Stomach (tissue), 4 donors: ENCODE measurements at regions not wholly inside any gene's neighbourhood (a gene's known extent, or its start where the extent isn't known, plus 50 kb on each side); places are given as distances from the start of the nearest gene placed in this dataset.

Source experiments
- EP300 ChIP-seq: sonication (generic); formaldehyde crosslinking; IDR thresholded peaks from one replicate; pipeline ENCODE4 v1.6.1; 2017; ENCODE audit warnings: antibody characterized with exemption
- POLR2A ChIP-seq, 4 donors: fragments of 450-650 bp; IDR thresholded peaks; one replicate each; pipeline ENCODE4 v1.6.1; 2016; ENCODE audit warnings: antibody characterized with exemption in 4 of 4, control low read depth in 2 of 4, mild to moderate bottlenecking in 1 of 4, moderate library complexity in 1 of 4
- POLR2AphosphoS5 ChIP-seq, 3 donors: sonication (generic); formaldehyde crosslinking; IDR thresholded peaks; one replicate each; pipeline ENCODE4 v1.6.1; 2016; ENCODE audit warnings: antibody characterized with exemption in 3 of 3
- TF ChIP-seq, protein P1 (sequence below), 7 experiments: fragments of 450-650 bp in 4 of 7; fragments of 200-600 bp in 3 of 7; sonication (generic) in 3 of 7; IDR thresholded peaks; one replicate each; pipeline ENCODE4 v1.5.1; 2016 to 2019; ENCODE audit warnings: antibody characterized with exemption in 7 of 7, control low read depth in 2 of 7, mild to moderate bottlenecking in 1 of 7

DNA sequence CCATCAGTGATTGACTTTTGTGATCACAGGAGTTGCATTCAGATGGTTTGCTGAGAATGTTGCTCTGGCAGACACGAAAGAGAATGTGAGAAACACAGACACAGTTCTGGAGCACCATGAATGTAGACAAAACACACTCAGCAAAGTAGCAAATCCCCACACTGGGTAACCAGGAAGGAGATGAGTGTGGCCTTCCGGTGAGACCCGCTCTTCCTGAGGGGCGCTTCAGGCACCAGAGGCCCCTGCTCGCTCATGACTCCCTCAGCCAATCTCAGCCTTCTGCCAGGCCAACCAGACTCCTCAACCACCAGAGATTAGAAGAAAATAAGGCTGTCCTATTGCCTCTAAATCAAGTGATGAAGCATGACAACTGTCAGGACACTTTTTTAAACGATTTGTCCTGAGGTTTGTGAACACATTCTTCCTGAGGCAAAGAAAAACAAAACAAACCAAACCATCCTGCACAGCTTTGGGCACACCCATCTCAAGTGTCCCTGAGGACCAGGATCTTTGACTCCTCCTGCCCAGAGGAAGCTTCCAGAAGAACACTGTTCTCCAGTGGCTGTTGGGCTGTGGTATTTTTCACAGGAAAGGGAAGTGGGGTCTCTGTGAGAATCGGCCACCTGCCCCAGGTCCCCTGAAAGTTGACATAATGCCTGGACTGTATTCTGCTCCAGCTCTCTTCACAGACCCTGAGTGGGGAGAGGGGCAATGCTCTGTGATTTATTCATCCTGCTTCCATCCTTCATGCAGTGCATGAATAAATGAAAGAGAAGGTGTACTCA is 152.8 kb downstream of the BCL11A start:
- TF ChIP-seq, protein P1, sequence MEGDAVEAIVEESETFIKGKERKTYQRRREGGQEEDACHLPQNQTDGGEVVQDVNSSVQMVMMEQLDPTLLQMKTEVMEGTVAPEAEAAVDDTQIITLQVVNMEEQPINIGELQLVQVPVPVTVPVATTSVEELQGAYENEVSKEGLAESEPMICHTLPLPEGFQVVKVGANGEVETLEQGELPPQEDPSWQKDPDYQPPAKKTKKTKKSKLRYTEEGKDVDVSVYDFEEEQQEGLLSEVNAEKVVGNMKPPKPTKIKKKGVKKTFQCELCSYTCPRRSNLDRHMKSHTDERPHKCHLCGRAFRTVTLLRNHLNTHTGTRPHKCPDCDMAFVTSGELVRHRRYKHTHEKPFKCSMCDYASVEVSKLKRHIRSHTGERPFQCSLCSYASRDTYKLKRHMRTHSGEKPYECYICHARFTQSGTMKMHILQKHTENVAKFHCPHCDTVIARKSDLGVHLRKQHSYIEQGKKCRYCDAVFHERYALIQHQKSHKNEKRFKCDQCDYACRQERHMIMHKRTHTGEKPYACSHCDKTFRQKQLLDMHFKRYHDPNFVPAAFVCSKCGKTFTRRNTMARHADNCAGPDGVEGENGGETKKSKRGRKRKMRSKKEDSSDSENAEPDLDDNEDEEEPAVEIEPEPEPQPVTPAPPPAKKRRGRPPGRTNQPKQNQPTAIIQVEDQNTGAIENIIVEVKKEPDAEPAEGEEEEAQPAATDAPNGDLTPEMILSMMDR (IDR thresholded peaks at IDR 0.05), result no peak
- TF ChIP-seq POLR2A (IDR thresholded peaks at IDR 0.05), result no peak
- TF ChIP-seq EP300, result no peak
- no peak for TF ChIP-seq POLR2AphosphoS5 (IDR thresholded peaks at IDR 0.05)
